GM18498 (cell line): ENCODE measurements at regions not wholly inside any gene's neighbourhood (a gene's known extent, or its start where the extent isn't known, plus 50 kb on each side); places are given as distances from the start of the nearest gene placed in this dataset.
"Not testable (repeated sequence)": the region's sequence is repeated elsewhere in the genome, so short reads cannot be mapped to it uniquely, and the experiment has no call there.

Experiments used
- ATAC-seq: cut with Tn5 transposase; IDR thresholded peaks from one replicate; pipeline ENCODE4 v1.9.1; 2021; ENCODE audit warnings: mild to moderate bottlenecking, moderate library complexity; ENCODE audit not compliant: unreplicated experiment

DNA sequence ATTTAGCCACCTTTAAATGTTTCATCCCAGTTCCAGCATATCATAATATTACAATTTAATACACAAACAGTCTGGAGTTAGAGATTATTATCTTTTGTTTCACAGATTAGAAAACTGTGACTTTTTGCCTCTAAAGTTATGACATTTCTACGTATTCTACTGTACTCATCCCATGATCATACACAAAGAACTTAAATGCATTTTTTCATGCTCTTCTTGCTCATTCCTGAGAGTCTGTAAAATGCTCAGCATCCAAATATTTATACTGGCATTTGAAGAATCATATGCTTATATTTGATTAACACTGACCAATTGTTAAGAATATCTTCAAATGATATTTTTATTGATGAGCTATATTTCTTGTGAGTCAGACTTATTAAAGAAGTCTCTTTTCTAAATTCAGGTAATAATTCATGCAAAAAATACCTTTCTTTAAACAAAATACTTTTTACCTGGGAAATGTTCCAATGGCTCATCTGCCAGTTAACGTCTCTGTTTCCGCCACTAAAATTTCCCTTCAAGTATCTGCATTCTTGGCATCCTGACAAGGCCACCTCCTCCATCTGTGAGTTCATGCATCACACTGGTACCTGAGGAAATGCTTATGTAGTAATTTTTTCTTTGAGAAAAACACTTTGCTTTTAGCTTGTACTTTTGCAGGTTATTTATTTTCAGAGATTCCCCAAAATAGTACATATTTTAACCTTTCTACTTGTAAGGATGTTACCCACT lies 139.6 kb upstream of the RASA1 start:
- ATAC-seq: no peak

DNA sequence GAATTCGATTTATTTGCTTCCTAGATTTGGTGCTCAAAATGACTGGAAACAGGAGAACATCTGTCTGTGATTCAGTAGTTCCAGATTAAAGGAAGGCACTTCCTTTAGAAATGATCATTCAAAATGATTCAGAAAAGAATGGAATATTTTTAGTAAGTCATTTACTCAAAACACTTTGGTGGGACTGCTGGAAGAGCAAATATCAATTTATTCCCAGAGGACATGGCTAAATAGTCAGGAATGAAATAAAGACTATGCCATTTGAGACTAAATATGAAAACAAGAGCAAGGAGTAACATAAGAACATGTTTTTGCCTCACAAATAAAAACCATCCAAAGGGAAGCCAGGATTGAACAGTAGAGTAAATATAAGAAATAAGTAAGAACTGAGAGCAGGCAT lies 138.6 kb upstream of the RASA1 start:
- ATAC-seq: no peak

DNA sequence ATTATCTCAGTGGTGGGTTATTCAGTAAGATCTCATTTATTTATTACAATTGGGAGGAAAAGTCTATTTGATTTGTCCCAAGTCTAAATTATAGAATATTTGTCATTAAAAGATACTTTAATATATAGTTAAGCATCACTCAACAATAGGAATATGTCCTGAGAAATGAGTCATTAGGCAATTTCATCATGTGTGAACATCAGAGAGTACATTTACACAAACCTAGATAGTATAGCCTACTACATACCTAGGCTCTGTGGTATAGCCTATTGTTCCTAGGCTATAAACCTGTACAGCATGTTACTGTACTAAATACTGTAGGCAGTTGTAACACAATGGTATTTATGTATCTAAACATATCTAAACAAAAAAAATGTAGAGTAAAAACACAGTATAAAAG lies 135.0 kb upstream of the RASA1 start:
- no peak for ATAC-seq

DNA sequence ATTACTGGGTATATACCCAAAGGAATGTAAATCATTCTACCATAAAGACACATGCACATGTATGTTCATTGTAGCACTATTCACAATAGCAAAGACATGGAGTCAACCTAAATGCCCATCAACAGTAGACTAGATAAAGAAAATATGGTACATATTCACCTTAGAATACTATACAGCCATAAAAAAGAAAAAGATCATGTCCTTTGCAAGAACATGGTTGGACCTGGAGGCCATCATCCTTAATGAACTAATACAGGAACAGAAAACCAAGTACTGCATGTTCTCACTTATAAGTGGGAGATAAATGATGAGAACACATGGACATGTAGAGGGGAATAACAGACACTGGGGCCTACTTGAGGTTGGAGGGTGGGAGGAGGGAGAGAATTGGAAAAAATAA lies 133.2 kb upstream of the RASA1 start:
- not testable (repeated sequence) for ATAC-seq

DNA sequence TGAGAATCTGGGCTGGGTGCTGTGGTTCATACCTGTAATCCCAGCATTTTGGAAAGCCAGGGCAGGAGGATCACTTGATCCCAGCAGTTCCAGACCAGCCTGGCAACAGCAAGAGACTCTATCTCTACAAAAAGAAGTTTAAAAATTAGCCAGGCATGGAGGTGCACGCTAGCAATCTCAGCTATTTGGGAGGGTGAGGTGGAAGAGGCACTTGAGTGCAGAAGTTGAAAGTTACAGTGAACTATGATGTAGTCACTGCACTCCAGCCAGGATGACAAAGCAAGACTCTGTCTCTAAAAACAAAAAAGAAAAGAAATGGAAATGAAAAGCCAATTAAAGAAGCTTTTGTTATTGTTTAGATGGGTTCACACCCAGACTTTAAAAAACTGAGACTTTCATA lies 131.6 kb upstream of the RASA1 start:
- no peak for ATAC-seq

DNA sequence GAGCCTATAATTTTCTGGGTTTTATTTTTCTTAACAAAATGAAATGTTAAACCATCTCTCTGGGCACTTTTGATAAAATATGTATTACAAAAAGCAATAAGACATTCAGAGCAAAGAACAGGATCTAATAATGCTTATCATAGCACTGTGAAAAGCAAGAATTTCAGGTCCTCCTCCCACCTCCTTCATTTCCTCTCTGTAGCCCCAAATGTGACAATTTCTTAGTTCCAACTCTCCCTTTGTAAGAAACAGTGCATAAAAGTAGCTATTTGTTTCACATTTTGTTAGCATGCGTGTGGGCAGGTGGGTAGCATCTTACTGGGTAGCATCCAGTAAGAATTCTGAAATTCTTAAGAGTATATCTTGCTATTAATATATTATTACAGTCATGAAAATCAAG lies 130.9 kb upstream of the RASA1 start:
- ATAC-seq: no peak

DNA sequence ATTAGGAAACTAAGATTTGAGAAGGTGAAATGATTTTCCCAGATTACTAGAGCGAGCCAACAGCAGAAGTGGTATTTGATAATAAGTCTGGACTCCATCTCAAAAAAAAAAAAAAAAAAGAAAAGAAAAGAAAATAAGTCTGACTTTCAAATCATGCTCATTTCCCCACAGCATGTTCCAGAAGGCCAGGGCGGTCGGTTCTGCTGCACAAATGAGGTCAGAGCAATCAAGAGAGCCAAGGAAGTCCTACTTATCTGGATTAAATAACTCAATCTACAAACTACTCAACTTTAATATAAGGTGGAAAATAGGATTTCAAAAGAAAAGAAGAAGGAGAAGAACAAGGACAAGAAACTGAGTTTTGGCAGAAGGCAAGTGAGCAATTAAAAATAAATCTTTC lies 130.4 kb upstream of the RASA1 start:
- no peak for ATAC-seq

DNA sequence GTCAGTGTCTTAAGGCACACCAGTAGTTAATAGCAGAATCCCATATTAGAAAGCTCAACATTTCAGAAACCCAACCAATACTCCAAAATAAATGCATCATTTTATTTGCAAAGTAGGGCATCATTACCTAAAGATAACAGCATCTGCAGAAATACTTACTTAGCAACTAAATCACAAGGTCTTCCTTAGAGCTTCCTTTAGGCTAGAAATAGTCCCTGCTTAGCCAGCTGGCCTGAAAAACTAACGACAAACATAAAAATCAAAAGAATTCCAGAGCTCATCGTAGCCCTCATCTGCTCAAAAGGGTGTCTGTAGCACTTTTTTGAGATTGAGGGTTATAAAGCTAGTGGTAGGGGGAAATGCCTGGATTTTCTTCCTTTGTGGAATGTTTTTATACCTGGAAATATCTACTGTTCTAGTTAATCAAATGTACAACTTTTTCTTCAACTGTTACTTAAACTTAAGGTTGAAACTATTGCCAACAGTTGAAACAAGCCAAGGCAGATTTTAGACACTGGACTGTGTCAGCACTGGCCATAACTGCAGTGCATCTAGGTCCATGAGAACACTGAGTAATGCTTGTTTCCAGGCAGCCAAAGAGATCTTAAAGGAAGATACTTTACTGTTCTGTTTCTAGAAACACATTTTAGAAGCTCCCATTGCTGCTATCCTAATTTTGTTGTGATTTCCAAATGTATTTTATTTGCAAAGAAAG lies 129.4 kb upstream of the RASA1 start:
- ATAC-seq: no peak

DNA sequence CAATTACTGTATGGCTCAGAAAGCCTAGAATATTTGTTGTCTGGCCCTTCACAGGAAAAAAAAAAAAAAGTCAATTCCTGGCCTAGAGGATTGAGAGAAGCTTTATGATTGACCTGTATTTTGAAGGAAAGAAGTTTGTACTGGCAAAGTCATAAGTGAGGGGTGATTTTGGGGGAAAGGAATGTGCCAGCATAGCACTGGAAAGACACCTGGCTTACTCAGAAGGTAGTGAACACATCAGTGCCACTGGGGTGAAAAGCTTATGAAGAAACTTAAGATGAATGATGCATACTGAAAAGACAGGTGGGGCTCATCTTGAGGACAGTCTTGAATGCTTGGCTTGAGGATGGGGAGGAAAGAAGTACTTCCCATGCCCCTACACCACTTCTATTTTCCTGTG lies 127.9 kb upstream of the RASA1 start:
- ATAC-seq: no peak

DNA sequence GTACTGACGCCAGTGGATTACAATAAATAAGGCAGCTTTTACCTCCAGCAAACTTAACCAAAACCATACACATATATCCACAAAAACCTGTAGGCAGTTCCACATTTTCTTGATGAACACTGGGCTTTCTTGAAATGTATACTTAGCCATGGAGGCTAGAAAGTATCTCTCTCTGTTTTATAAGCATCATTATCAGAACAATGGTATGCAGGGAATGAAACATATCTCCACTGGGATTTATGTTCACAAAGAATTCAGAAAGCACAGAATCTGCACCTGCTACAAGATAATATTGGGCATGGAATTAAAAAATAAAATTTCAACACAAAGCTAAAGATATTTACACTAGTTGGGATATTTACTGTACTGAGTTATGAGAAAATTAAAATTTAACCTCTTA lies 126.1 kb upstream of the RASA1 start:
- ATAC-seq: no peak

DNA sequence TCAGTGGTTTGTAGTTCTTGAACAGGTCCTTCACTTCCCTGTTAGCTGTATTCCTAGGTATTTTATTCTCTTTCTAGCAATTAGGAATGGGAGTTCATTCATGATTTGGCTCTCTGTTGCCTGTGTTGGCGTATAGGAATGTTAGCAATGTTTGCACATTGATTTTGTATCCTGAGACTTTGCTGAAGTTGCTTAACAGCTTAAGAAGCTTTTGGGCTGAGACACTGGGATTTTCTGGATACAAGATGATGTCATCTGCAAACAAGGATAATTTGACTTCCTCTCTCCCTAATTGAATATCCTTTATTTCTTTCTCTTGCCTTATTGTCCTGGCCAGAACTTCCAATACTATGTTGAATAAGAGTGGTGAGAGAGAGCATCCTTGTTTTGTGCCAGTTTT lies 121.8 kb upstream of the RASA1 start:
- ATAC-seq: not testable (repeated sequence)

DNA sequence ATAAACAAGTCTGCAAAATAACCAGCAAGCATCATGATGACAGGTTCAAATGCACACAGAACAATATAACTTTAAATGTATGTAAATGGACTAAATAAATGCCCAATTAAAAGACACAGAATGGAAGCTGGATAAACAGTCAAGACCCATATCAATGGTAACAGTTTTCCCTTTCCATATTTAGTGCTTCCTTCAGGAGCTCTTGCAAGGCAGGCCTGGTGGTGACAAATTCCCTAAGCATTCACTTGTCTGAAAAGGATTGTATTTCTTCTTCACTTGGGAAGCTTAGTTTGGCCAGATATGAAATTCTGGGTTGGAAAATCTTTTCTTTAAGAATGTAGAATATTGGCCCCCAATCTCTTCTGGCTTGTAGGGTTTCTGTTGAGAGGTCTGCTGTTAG lies 120.2 kb upstream of the RASA1 start:
- ATAC-seq: no peak

DNA sequence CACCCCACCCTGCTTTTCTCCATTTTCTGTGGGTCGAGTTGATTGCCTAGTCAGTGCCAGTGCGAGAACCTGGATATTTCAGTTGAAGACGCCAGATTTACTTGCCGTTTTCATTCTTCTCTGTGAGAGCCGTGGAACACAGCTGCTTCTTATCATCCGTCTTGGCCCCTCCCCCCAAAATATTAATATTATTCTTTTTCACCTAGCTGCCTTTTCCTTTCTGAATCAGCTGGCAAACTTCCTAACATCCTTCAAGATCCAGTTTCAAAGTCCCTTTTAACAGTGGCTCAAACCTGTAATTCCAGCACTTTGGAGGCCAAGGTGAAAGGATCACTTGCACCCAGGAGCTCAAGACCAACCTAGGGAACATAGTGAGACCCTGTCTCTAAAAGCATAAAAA lies 117.1 kb upstream of the RASA1 start:
- no peak for ATAC-seq

DNA sequence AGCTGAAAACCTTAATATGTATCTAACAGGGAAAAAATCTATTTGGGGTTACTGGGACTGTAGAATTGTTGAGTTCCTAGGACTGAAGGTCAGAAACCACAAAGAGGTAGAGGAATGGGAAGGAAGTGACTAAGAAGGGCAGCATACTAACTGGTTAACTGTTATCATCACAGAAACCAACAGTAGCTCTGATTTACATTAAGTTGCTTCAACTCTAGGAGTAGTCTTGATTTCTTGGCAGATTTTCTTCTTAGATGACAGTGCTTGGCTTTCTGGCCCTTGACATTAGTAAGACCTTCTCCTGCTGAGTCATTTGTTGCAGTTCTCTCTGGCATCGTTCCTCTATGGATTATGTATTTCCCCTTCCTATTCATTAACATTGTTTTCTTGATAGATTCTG lies 116.1 kb upstream of the RASA1 start:
- no peak for ATAC-seq

DNA sequence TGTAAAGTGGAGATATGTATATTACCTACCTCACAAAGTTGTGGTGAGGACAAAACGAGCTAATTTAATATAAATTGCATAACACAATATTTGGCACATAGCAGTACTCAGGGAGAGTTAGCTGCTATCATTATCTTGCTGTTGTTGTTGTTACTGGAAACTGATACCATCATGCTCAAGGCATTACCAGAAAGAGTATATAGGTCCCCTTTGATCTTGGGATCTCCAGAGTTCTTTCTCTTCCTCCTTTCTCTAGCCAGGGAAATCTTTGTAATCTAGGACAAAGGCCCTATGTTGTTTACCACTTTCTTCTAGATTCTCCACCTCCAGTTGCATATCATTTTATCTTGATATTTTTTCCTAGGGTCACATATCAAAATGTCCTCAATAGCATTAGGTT lies 114.8 kb upstream of the RASA1 start:
- no peak for ATAC-seq

DNA sequence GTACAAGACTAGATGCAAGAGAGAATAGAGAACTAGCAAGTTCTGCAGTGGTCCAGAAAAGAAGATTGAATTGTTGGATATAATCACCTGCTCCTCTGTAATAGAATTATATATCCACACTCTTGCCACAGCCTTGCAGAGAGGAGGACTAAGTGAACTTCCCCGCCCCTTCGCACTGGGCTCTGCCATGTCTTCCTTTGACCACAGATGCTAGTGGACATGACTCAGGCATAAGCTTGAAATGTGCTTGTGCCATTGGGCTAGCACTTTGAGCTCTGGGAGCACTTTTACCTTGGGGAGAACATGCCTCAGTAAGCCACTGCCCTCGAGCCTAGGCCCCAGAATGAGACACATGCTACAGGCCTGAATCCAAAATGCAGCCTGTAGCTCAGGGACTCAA lies 113.5 kb upstream of the RASA1 start:
- no peak for ATAC-seq

DNA sequence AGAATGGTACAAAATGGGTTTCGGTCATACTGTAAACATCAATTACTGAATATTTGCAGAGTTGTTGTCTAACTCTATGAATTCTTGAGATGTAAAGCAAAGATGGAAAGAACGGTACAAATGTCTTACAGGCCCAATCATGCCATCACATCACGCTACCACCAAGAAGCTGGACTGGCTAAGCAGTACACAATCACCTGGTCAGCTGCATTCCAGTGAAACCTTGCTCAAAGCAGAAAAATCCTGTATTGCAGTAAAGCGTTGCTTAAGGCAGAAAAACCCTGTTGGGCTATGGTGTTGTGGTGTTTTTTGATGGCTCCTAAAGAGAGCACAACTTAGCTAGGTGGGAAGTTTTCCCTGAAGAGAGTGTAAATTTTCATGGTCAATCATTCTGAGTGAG lies 112.6 kb upstream of the RASA1 start:
- no peak for ATAC-seq

DNA sequence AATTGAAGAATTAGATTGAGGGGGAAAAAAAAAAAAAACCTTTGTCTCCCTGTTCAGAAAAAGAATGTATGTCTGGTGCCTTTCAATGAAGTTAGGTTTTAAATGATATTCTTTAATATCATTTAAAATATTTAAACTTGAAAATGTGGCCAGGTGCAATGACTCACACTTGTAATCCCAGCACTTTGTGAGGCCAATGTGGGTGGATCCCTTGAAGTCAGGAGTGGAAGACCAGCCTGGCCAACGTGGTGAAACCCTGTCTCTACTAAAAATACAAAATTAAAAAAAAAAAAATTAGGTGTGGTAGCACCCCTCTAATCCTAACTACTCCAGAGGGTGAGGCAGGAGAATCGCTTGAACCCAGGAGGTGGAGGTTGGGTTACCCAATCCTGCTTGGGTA lies 111.1 kb upstream of the RASA1 start:
- no peak for ATAC-seq

DNA sequence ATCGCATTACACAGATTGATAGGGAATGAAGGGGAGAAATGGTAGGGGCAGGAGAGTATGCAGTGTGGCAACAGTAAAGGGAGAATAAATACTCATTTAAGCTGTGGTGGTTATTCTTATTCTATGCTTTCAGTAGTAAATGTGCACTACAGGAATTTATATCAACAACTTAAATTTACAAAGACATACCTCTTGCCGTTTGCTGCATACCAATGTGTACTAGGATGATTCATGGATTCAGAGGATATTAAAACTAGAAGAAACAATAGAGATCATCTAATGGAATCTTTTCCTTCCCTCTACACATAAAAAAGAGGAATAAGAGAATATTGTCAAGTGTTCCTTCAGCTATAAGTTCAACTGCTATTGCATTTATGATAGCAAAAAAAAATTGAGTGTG lies 103.3 kb upstream of the RASA1 start:
- ATAC-seq: no peak

DNA sequence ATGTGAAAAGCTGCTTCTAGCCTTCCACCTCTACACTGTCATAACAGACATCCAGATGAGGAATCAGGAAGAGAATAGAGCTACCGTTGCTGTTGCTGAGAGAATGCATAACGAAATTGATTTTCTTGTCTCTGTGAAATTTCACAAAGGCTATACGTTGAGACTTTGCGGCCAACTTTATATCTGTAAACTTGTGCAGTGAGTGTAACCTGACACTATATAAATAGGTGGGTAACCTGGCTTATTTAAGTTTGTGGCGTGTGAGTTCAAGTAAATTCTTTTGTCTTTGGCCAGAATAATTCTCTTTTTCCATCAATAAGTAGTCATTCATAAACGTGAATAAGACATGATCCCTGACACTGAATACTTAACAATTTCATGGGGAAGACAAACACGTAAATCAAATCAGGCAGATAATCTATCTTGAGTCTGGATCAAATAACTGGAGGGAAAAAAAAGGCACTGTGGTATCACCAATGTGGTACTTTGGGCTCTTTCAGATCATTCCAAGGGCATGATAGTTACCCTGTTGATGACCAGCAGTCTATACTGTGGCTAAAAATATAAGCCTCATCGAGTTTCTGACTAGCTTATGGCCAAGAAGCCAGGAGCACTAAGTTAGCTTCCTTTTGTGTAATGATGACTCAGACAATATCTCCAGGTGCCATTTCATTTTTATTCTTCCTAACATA lies 98.2 kb upstream of the RASA1 start:
- no peak for ATAC-seq

DNA sequence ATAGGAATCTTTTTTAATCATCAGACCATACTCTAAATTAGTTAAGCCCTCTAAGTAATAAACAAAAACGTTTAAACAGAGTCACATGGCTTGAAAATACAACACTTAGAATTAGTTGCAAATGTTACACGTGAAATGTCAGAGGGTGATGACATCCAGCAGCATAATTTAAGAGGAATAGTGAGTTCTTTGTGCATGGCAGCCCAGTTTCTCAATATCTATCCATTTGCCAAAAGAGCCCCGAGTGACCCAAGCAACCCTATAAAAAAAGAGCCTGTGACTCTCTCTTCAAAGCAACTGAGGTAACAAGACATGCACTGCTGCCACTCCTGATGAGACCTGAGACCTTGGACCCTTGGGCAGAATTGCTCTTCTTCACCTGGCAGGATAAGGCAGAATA lies 96.9 kb upstream of the RASA1 start:
- ATAC-seq: no peak

DNA sequence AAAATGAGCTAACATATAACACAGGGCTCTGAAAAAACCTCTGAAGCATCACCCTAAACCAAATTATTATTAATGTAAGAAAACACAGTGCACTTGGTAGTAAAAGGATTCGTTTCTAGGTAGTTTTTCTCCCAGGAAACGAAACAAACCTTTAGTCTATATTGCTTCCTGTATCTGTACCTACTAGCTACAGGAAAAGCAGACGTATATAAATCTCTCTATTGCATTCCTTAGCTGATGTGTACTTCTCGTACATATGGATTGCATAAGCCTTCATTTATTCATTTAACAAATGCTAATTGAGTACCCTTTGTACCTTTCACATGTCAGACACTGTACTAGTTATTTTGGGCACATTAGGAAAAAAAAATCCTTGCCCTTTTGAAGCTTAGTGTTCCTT lies 85.0 kb upstream of the RASA1 start:
- no peak for ATAC-seq
